Activated CD4-positive, alpha-beta memory T cell treated with anti-CD3 and anti-CD28 coated beads for 36 hours (primary cell): ENCODE measurements at regions not wholly inside any gene's neighbourhood (a gene's known extent, or its start where the extent isn't known, plus 50 kb on each side); places are given as distances from the start of the nearest gene placed in this dataset.

Source experiments
- CTCF ChIA-PET: fragments of 350-600 bp; sonication (Branson Sonifier 250); formaldehyde crosslinking; loops from one replicate; lab custom pipeline; 2021; ENCODE audit warnings: antibody characterized with exemption, inconsistent platforms; lab: Charles Lee
- POLR2A ChIA-PET: fragments of 350-600 bp; sonication (Branson Sonifier 250); formaldehyde crosslinking; loops from one replicate; lab custom pipeline; 2021; ENCODE audit warnings: antibody characterized with exemption; lab: Charles Lee
- DNase-seq: peaks from one replicate; pipeline ENCODE4 v3.0.0-alpha.2; 2020
- H3K27ac Mint-ChIP-seq: one replicate; pipeline ENCODE4 v1.8.0; 2021; ENCODE audit warnings: mixed read lengths
- H3K27me3 Mint-ChIP-seq: one replicate; pipeline ENCODE4 v1.8.0; 2021; ENCODE audit warnings: mixed read lengths
- H3K36me3 Mint-ChIP-seq: one replicate; pipeline ENCODE4 v1.8.0; 2021; ENCODE audit warnings: mixed read lengths
- H3K4me1 Mint-ChIP-seq: one replicate; pipeline ENCODE4 v1.8.0; 2021; ENCODE audit warnings: low read depth, mixed read lengths
- H3K4me3 Mint-ChIP-seq: one replicate; pipeline ENCODE4 v1.8.0; 2021; ENCODE audit warnings: mild to moderate bottlenecking, mixed read lengths
- H3K9me3 Mint-ChIP-seq: one replicate; pipeline ENCODE4 v1.8.0; 2021; ENCODE audit warnings: mixed read lengths
- intact Hi-C: fragments of 100-400 bp; cut with micrococcal nuclease; formaldehyde crosslinking; loops from one replicate; pipeline ENCODE4 v1.15.1; 2023

GRCh38 chr12:77697126-77697525 is 133.6 kb upstream of the NAV3 start:
- POLR2A ChIA-PET, result no interaction called here
- intact Hi-C loops, result no loop called here
- no peak for DNase-seq
- Mint-ChIP-seq H3K36me3 (no peaks in the 10 kb centered on the region), H3K4me3 (no peak overlapping the region), H3K27me3 (no peaks in the 10 kb centered on the region), H3K4me1 (no peaks in the 10 kb centered on the region), H3K27ac (no peak overlapping the region), H3K9me3 (no peaks in the 10 kb centered on the region)
- CTCF ChIA-PET, result no interaction called here

GRCh38 chr12:77696183-77696582 is 134.5 kb upstream of the NAV3 start:
- DNase-seq, result no peak
- ChIA-PET POLR2A (no interaction called here), CTCF (interaction anchor here (0.7 kb wide), 1 partner anchor 291 kb away, joined by 4 read pairs; no protein-coding TSS in a partner anchor)
- H3K27ac Mint-ChIP-seq, result no peak overlapping the region
- no peaks in the 10 kb centered on the region for H3K36me3 Mint-ChIP-seq
- intact Hi-C loops, result no loop called here
- H3K9me3 Mint-ChIP-seq, result no peaks in the 10 kb centered on the region
- H3K4me1 Mint-ChIP-seq, result no peaks in the 10 kb centered on the region
- H3K4me3 Mint-ChIP-seq, result no peak overlapping the region
- H3K27me3 Mint-ChIP-seq, result no peaks in the 10 kb centered on the region

- Mint-ChIP-seq H3K4me1 (no peaks in the 10 kb centered on the region), H3K27me3 (no peaks in the 10 kb centered on the region), H3K36me3 (no peaks in the 10 kb centered on the region), H3K27ac (no peak overlapping the region), H3K4me3 (no peak overlapping the region), H3K9me3 (no peaks in the 10 kb centered on the region)
- POLR2A ChIA-PET, result no interaction called here
- CTCF ChIA-PET, result no interaction called here
- DNase-seq, result no peak
- intact Hi-C loops, result no loop called here
These were observed 141.1 kb upstream of the NAV3 start for GRCh38 chr12:77689510-77690086.

GRCh38 chr12:77687321-77687720 is 143.4 kb upstream of the NAV3 start:
- no peak for DNase-seq
- POLR2A ChIA-PET, result no interaction called here
- H3K4me3 Mint-ChIP-seq, result no peak overlapping the region
- no peaks in the 10 kb centered on the region for H3K4me1 Mint-ChIP-seq
- CTCF ChIA-PET, result no interaction called here
- intact Hi-C loops, result no loop called here
- no peak overlapping the region for H3K27ac Mint-ChIP-seq
- H3K9me3 Mint-ChIP-seq, result no peaks in the 10 kb centered on the region
- H3K36me3 Mint-ChIP-seq, result no peaks in the 10 kb centered on the region
- no peaks in the 10 kb centered on the region for H3K27me3 Mint-ChIP-seq

GRCh38 chr12:77686760-77687159 is 143.9 kb upstream of the NAV3 start:
- POLR2A ChIA-PET, result no interaction called here

GRCh38 chr12:77685901-77686300 is 144.8 kb upstream of the NAV3 start:
- DNase-seq, result no peak
- Mint-ChIP-seq H3K4me1 (no peaks in the 10 kb centered on the region), H3K4me3 (no peak overlapping the region), H3K36me3 (no peaks in the 10 kb centered on the region), H3K9me3 (no peaks in the 10 kb centered on the region), H3K27me3 (no peaks in the 10 kb centered on the region), H3K27ac (no peak overlapping the region)
- CTCF ChIA-PET, result interaction anchor here (0.6 kb wide), 1 partner anchor 1271 kb away, joined by 4 read pairs; no protein-coding TSS in a partner anchor
- POLR2A ChIA-PET, result no interaction called here
- intact Hi-C loops, result no loop called here

More at GRCh38 chr12:77686760-77687159, 143.9 kb upstream of the NAV3 start:
- H3K9me3 Mint-ChIP-seq, result no peaks in the 10 kb centered on the region
- DNase-seq, result no peak
- no peak overlapping the region for H3K4me3 Mint-ChIP-seq
- CTCF ChIA-PET, result no interaction called here
- intact Hi-C loops, result no loop called here
- H3K27me3 Mint-ChIP-seq, result no peaks in the 10 kb centered on the region
- H3K27ac Mint-ChIP-seq, result no peak overlapping the region
- H3K4me1 Mint-ChIP-seq, result no peaks in the 10 kb centered on the region
- no peaks in the 10 kb centered on the region for H3K36me3 Mint-ChIP-seq

GRCh38 chr12:77685112-77685511 is 145.6 kb upstream of the NAV3 start:
- peak; percentile 9 for DNase-seq
- CTCF ChIA-PET, result no interaction called here
- no peaks in the 10 kb centered on the region for H3K9me3 Mint-ChIP-seq
- H3K4me3 Mint-ChIP-seq, result no peak overlapping the region
- no peaks in the 10 kb centered on the region for H3K4me1 Mint-ChIP-seq
- intact Hi-C loops, result no loop called here
- H3K36me3 Mint-ChIP-seq, result no peaks in the 10 kb centered on the region
- POLR2A ChIA-PET, result no interaction called here
- H3K27ac Mint-ChIP-seq, result no peak overlapping the region
- no peaks in the 10 kb centered on the region for H3K27me3 Mint-ChIP-seq

- ChIA-PET CTCF (no interaction called here), POLR2A (no interaction called here)
- Mint-ChIP-seq H3K36me3 (no peaks in the 10 kb centered on the region), H3K9me3 (peaks cover under 1% of the 10 kb centered on the region), H3K27me3 (no peaks in the 10 kb centered on the region), H3K27ac (no peak overlapping the region), H3K4me3 (no peak overlapping the region), H3K4me1 (no peaks in the 10 kb centered on the region)
- intact Hi-C loops, result no loop called here
- DNase-seq, result no peak
These were observed 148.2 kb upstream of the NAV3 start for GRCh38 chr12:77682488-77682887.

- intact Hi-C loops, result no loop called here
- Mint-ChIP-seq H3K27me3 (no peaks in the 10 kb centered on the region), H3K4me3 (no peak overlapping the region), H3K36me3 (no peaks in the 10 kb centered on the region), H3K27ac (no peak overlapping the region), H3K9me3 (peaks cover 2% of the 10 kb centered on the region), H3K4me1 (no peaks in the 10 kb centered on the region)
- CTCF ChIA-PET, result no interaction called here
- no peak for DNase-seq
- POLR2A ChIA-PET, result no interaction called here
These were observed 149.0 kb upstream of the NAV3 start for GRCh38 chr12:77681726-77682125.

- Mint-ChIP-seq H3K27me3 (no peaks in the 10 kb centered on the region), H3K4me3 (no peak overlapping the region), H3K27ac (no peak overlapping the region), H3K9me3 (peaks cover 2% of the 10 kb centered on the region), H3K36me3 (no peaks in the 10 kb centered on the region), H3K4me1 (no peaks in the 10 kb centered on the region)
- POLR2A ChIA-PET, result no interaction called here
- intact Hi-C loops, result no loop called here
- DNase-seq, result no peak
- CTCF ChIA-PET, result no interaction called here
These were observed 151.0 kb upstream of the NAV3 start for GRCh38 chr12:77679686-77680085.

- Mint-ChIP-seq H3K4me3 (no peak overlapping the region), H3K27ac (no peak overlapping the region), H3K36me3 (no peaks in the 10 kb centered on the region), H3K27me3 (no peaks in the 10 kb centered on the region), H3K4me1 (no peaks in the 10 kb centered on the region), H3K9me3 (peaks cover 2% of the 10 kb centered on the region)
- intact Hi-C loops, result no loop called here
- DNase-seq, result no peak
- ChIA-PET POLR2A (no interaction called here), CTCF (no interaction called here)
These were observed 152.1 kb upstream of the NAV3 start for GRCh38 chr12:77678621-77679020.

- Mint-ChIP-seq H3K27me3 (no peaks in the 10 kb centered on the region), H3K36me3 (no peaks in the 10 kb centered on the region), H3K4me3 (no peak overlapping the region), H3K9me3 (peaks cover 10% of the 10 kb centered on the region), H3K27ac (no peak overlapping the region), H3K4me1 (no peaks in the 10 kb centered on the region)
- CTCF ChIA-PET, result no interaction called here
- DNase-seq, result no peak
- POLR2A ChIA-PET, result no interaction called here
- intact Hi-C loops, result no loop called here
These were observed 163.6 kb upstream of the NAV3 start for GRCh38 chr12:77667101-77667500.

- intact Hi-C loops, result no loop called here
- no peaks in the 10 kb centered on the region for H3K4me1 Mint-ChIP-seq
- CTCF ChIA-PET, result no interaction called here
- H3K27ac Mint-ChIP-seq, result no peak overlapping the region
- H3K36me3 Mint-ChIP-seq, result no peaks in the 10 kb centered on the region
- H3K4me3 Mint-ChIP-seq, result no peak overlapping the region
- peaks cover under 1% of the 10 kb centered on the region for H3K9me3 Mint-ChIP-seq
- no peak for DNase-seq
- no peaks in the 10 kb centered on the region for H3K27me3 Mint-ChIP-seq
- POLR2A ChIA-PET, result no interaction called here
These were observed 182.0 kb upstream of the NAV3 start for GRCh38 chr12:77648716-77649115.
